ENCODE measurements at regions not wholly inside any gene's neighbourhood (a gene's known extent, or its start where the extent isn't known, plus 50 kb on each side); places are given as distances from the start of the nearest gene placed in this dataset.

GRCh38 chr1:209219791-209220524 lies 363.6 kb upstream of the CAMK1G start:
- intact Hi-C loops (cut with micrococcal nuclease; ENCODE audit: unreplicated experiment), result no loop called here
- H3K4me2 ChIP-seq (ENCODE audit: low read length), result no peak overlapping the region
- POLR2A ChIA-PET, result no interaction called here
- H3K79me2 ChIP-seq (ENCODE audit: insufficient read depth, low read depth, low read length), result no peaks in the 10 kb centered on the region
- H3K36me3 ChIP-seq (ENCODE audit: insufficient read depth, low read length), result no peaks in the 10 kb centered on the region
- no peak for DNase-seq (ENCODE audit: low spot score)
- H3K9me2 ChIP-seq (ENCODE audit: insufficient read depth, low read length), result no peaks in the 10 kb centered on the region
- no peaks in the 10 kb centered on the region for H3K9me3 ChIP-seq (ENCODE audit: low read length)
- CTCF ChIA-PET (ENCODE audit: unreplicated experiment), result no interaction called here
- H2AFZ ChIP-seq (ENCODE audit: low read length), result no peak overlapping the region
- H3K4me1 ChIP-seq (ENCODE audit: insufficient read depth, low read length, poor library complexity, severe bottlenecking), result no peaks in the 10 kb centered on the region
- TF ChIP-seq, protein P1, sequence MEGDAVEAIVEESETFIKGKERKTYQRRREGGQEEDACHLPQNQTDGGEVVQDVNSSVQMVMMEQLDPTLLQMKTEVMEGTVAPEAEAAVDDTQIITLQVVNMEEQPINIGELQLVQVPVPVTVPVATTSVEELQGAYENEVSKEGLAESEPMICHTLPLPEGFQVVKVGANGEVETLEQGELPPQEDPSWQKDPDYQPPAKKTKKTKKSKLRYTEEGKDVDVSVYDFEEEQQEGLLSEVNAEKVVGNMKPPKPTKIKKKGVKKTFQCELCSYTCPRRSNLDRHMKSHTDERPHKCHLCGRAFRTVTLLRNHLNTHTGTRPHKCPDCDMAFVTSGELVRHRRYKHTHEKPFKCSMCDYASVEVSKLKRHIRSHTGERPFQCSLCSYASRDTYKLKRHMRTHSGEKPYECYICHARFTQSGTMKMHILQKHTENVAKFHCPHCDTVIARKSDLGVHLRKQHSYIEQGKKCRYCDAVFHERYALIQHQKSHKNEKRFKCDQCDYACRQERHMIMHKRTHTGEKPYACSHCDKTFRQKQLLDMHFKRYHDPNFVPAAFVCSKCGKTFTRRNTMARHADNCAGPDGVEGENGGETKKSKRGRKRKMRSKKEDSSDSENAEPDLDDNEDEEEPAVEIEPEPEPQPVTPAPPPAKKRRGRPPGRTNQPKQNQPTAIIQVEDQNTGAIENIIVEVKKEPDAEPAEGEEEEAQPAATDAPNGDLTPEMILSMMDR (conservative IDR thresholded peaks at IDR 0.05; ENCODE audit: low read length), result no peak
- no peak for TF ChIP-seq EZH2phosphoT487 (IDR thresholded peaks at IDR 0.05; ENCODE audit: borderline replicate concordance, low read depth, low read length)
- BruUV-seq (replicated peaks), result no TSS peak
- no peaks in the 10 kb centered on the region for H4K20me1 ChIP-seq (ENCODE audit: insufficient read depth, low read length)
- no peak overlapping the region for H3K27ac ChIP-seq (ENCODE audit: low read depth, low read length, poor library complexity, severe bottlenecking)
- H3K4me3 ChIP-seq (ENCODE audit: low read depth, low read length, poor library complexity, severe bottlenecking), result no peak overlapping the region

DNA sequence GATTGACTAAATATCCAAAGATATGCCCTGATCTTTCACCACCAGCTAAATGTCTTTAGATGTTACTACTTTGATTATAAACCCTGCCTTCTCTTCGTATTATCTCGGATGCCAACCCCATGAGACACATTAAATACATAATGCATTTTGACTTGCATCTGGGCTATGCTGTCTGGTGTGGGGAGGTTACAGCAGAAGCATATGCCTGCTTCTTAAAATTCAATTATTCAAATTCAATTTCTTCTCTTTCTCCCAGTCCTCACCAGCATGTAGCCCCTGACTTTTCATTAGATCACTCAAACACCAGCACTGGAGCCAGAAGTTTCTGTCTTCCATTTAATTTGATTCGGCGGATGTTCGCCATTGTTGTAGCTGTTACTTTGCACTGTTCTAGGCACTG lies 360.7 kb upstream of the CAMK1G start:
- ChIA-PET CTCF (ENCODE audit: unreplicated experiment) (no interaction called here), POLR2A (no interaction called here)
- Histone ChIP-seq H4K20me1 (ENCODE audit: insufficient read depth, low read length) (no peaks in the 10 kb centered on the region), H3K27ac (ENCODE audit: low read depth, low read length, poor library complexity, severe bottlenecking) (no peak overlapping the region), H3K79me2 (ENCODE audit: insufficient read depth, low read depth, low read length) (no peaks in the 10 kb centered on the region), H2AFZ (ENCODE audit: low read length) (no peak overlapping the region), H3K4me3 (ENCODE audit: low read depth, low read length, poor library complexity, severe bottlenecking) (no peak overlapping the region), H3K9me3 (ENCODE audit: low read length) (no peaks in the 10 kb centered on the region), H3K36me3 (ENCODE audit: insufficient read depth, low read length) (no peaks in the 10 kb centered on the region), H3K9me2 (ENCODE audit: insufficient read depth, low read length) (no peaks in the 10 kb centered on the region), H3K4me2 (ENCODE audit: low read length) (no peak overlapping the region), H3K4me1 (ENCODE audit: insufficient read depth, low read length, poor library complexity, severe bottlenecking) (no peaks in the 10 kb centered on the region)
- no peak for TF ChIP-seq EZH2phosphoT487 (IDR thresholded peaks at IDR 0.05; ENCODE audit: borderline replicate concordance, low read depth, low read length)
- TF ChIP-seq, protein P1 (conservative IDR thresholded peaks at IDR 0.05; ENCODE audit: low read length), result no peak
- no peak for DNase-seq (ENCODE audit: low spot score)
- no TSS peak for BruUV-seq (replicated peaks)
- intact Hi-C loops (cut with micrococcal nuclease; ENCODE audit: unreplicated experiment), result no loop called here

- Histone ChIP-seq H3K27ac (ENCODE audit: low read depth, low read length, poor library complexity, severe bottlenecking) (no peak overlapping the region), H3K79me2 (ENCODE audit: insufficient read depth, low read depth, low read length) (no peaks in the 10 kb centered on the region), H4K20me1 (ENCODE audit: insufficient read depth, low read length) (no peaks in the 10 kb centered on the region), H2AFZ (ENCODE audit: low read length) (no peak overlapping the region), H3K4me3 (ENCODE audit: low read depth, low read length, poor library complexity, severe bottlenecking) (no peak overlapping the region), H3K4me2 (ENCODE audit: low read length) (no peak overlapping the region), H3K9me2 (ENCODE audit: insufficient read depth, low read length) (no peaks in the 10 kb centered on the region), H3K9me3 (ENCODE audit: low read length) (no peaks in the 10 kb centered on the region), H3K36me3 (ENCODE audit: insufficient read depth, low read length) (no peaks in the 10 kb centered on the region), H3K4me1 (ENCODE audit: insufficient read depth, low read length, poor library complexity, severe bottlenecking) (no peaks in the 10 kb centered on the region)
- no peak for DNase-seq (ENCODE audit: low spot score)
- ChIA-PET POLR2A (no interaction called here), CTCF (ENCODE audit: unreplicated experiment) (no interaction called here)
- BruUV-seq (replicated peaks), result no TSS peak
- intact Hi-C loops (cut with micrococcal nuclease; ENCODE audit: unreplicated experiment), result no loop called here
- TF ChIP-seq, protein P1 (conservative IDR thresholded peaks at IDR 0.05; ENCODE audit: low read length), result no peak
- no peak for TF ChIP-seq EZH2phosphoT487 (IDR thresholded peaks at IDR 0.05; ENCODE audit: borderline replicate concordance, low read depth, low read length)
These were observed 359.7 kb upstream of the CAMK1G start for GRCh38 chr1:209223791-209224190.
